Lower leg skin (tissue), 4 donors: ENCODE measurements at regions not wholly inside any gene's neighbourhood (a gene's known extent, or its start where the extent isn't known, plus 50 kb on each side); places are given as distances from the start of the nearest gene placed in this dataset.

Experiments used
- DNase-seq, 2 donors: peaks; one replicate each; pipeline ENCODE4 v3.0.0-alpha.2; 2019; ENCODE audit warnings: low spot score in 2 of 2
- H3K4me3 ChIP-seq: fragments of 200-600 bp; sonication (generic); 2 replicates; pipeline ENCODE4 v1.5.1; 2017; ENCODE audit warnings: mild to moderate bottlenecking, low read depth; ENCODE audit not compliant: poor library complexity, severe bottlenecking
- CTCF ChIP-seq, 3 donors: fragments of 450-650 bp; IDR thresholded peaks; one replicate each; pipeline ENCODE4 v1.5.1; 2016; ENCODE audit warnings: antibody characterized with exemption in 3 of 3, mild to moderate bottlenecking in 3 of 3, moderate library complexity in 2 of 3
- POLR2A ChIP-seq, 2 donors: fragments of 450-650 bp; IDR thresholded peaks; one replicate each; pipeline ENCODE4 v1.6.1; 2016 to 2017; ENCODE audit warnings: antibody characterized with exemption in 2 of 2, mild to moderate bottlenecking in 1 of 2, moderate library complexity in 1 of 2
- WGBS, 2 donors: methylation state at CpG; one replicate each; pipeline ENCODE4 v1.1.5; 2018; 5-methylcytosine and 5-hydroxymethylcytosine counted together
- intact Hi-C: fragments of 100-400 bp; cut with DNase I; formaldehyde crosslinking; loops from one replicate; pipeline ENCODE4 v1.15.0; 2023; ENCODE audit warnings: low total_unique reads

GRCh38 chr17:78305801-78306200 lies 54.1 kb downstream of the SOCS3 start:
- no peak overlapping the region for H3K4me3 ChIP-seq
- DNase-seq = no peak
- 89 to 92% methylated on average over 5 of the region's 5 CpGs for WGBS, 2 donors
- TF ChIP-seq CTCF (IDR thresholded peaks at IDR 0.05) = no peak
- TF ChIP-seq POLR2A (IDR thresholded peaks at IDR 0.05) = no peak
- intact Hi-C loops = no loop called here

- WGBS, 2 donors = 58 to 59% methylated on average over 5 to 9 of the region's 9 CpGs
- intact Hi-C loops = no loop called here
- TF ChIP-seq POLR2A (IDR thresholded peaks at IDR 0.05) = no peak
- no peak for TF ChIP-seq CTCF (IDR thresholded peaks at IDR 0.05)
- DNase-seq = no peak
- H3K4me3 ChIP-seq = no peak overlapping the region
Observed at GRCh38 chr17:78304549-78305037, 55.3 kb downstream of the SOCS3 start.

- WGBS, 2 donors = 86 to 98% methylated on average over 5 of the region's 5 CpGs
- intact Hi-C loops = no loop called here
- H3K4me3 ChIP-seq = no peak overlapping the region
Observed at GRCh38 chr17:78302478-78302877, 57.4 kb downstream of the SOCS3 start.

GRCh38 chr17:78301821-78302213 lies 58.1 kb downstream of the SOCS3 start:
- DNase-seq = no peak
- intact Hi-C loops = no loop called here
- 87 to 89% methylated on average over 10 to 11 of the region's 11 CpGs for WGBS, 2 donors
- TF ChIP-seq POLR2A (IDR thresholded peaks at IDR 0.05) (no peak), CTCF (IDR thresholded peaks at IDR 0.05) (no peak)
- H3K4me3 ChIP-seq = no peak overlapping the region

More at GRCh38 chr17:78302478-78302877, 57.4 kb downstream of the SOCS3 start:
- TF ChIP-seq CTCF (IDR thresholded peaks at IDR 0.05) (no peak), POLR2A (IDR thresholded peaks at IDR 0.05) (no peak)
- no peak for DNase-seq

- H3K4me3 ChIP-seq = no peak overlapping the region
- 87 to 88% methylated on average over 17 to 19 of the region's 19 CpGs for WGBS, 2 donors
- TF ChIP-seq POLR2A (IDR thresholded peaks at IDR 0.05) (no peak), CTCF (IDR thresholded peaks at IDR 0.05) (no peak)
- no peak for DNase-seq
- intact Hi-C loops = no loop called here
Observed at GRCh38 chr17:78300962-78301820, 58.7 kb downstream of the SOCS3 start.
